ENCODE measurements at regions not wholly inside any gene's neighbourhood (a gene's known extent, or its start where the extent isn't known, plus 50 kb on each side); places are given as distances from the start of the nearest gene placed in this dataset.

DNA sequence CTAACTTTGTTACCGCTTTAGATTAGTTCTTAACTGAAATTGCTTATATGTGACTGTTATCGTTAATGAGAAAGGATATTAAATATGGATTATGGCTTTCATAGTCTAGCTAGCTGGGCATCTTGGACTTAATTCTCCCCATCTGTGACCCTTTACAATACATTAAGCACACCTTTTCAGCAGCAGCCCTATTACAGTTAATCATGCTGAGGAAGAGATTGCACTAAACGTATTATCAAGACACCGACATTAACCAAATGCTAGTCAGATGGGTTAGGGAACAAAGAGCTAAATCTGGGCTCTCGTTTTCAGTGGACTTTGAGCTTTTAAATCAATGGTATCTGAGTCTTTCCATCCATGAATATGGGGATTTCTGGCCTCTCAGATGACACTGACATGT is 447.5 kb upstream of the DCN start:
- Histone ChIP-seq H3K9ac (ENCODE audit: low read length) (no peak overlapping the region), H2AFZ (ENCODE audit: low read depth, low read length) (no peak overlapping the region), H3K79me2 (ENCODE audit: low read length) (no peaks in the 10 kb centered on the region), H4K20me1 (ENCODE audit: insufficient read depth, low read length) (no peaks in the 10 kb centered on the region), H3K36me3 (replicated peaks; ENCODE audit: low read depth, low read length) (no peaks in the 10 kb centered on the region), H3K4me2 (ENCODE audit: low read length) (no peak overlapping the region), H3K4me3 (ENCODE audit: low read length) (no peak overlapping the region), H3K27me3 (ENCODE audit: low read depth, low read length) (no peaks in the 10 kb centered on the region), H3K4me1 (ENCODE audit: low read length) (no peaks in the 10 kb centered on the region), H3K27ac (ENCODE audit: low read length) (no peak overlapping the region), H3K9me3 (ENCODE audit: insufficient read depth, low read length) (no peaks in the 10 kb centered on the region)
- TF ChIP-seq, protein P1, sequence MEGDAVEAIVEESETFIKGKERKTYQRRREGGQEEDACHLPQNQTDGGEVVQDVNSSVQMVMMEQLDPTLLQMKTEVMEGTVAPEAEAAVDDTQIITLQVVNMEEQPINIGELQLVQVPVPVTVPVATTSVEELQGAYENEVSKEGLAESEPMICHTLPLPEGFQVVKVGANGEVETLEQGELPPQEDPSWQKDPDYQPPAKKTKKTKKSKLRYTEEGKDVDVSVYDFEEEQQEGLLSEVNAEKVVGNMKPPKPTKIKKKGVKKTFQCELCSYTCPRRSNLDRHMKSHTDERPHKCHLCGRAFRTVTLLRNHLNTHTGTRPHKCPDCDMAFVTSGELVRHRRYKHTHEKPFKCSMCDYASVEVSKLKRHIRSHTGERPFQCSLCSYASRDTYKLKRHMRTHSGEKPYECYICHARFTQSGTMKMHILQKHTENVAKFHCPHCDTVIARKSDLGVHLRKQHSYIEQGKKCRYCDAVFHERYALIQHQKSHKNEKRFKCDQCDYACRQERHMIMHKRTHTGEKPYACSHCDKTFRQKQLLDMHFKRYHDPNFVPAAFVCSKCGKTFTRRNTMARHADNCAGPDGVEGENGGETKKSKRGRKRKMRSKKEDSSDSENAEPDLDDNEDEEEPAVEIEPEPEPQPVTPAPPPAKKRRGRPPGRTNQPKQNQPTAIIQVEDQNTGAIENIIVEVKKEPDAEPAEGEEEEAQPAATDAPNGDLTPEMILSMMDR (IDR thresholded peaks at IDR 0.05; ENCODE audit: low read depth, low read length) = no peak
- TF ChIP-seq EZH2phosphoT487 (IDR thresholded peaks at IDR 0.05; ENCODE audit: low read depth) = no peak

DNA sequence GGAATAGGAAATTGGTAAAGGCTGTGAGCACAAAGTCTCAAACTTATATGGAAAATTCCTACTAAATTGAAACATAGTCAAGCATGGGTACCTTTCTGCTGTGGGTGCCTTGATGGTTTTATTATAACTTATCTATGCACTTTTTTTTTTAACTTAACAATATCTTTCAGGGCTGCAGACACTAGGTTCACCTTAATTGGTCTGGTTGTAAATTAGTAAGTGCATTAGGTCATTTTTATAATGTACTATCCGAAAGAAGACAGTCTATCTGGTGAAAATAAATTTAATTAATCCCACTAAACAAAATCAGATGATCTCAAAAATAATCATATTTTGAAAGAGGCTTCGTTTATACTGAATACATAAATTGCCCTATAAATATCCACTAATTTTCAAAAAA is 446.8 kb upstream of the DCN start:
- Histone ChIP-seq H3K9ac (ENCODE audit: low read length) (no peak overlapping the region), H3K36me3 (replicated peaks; ENCODE audit: low read depth, low read length) (no peaks in the 10 kb centered on the region), H3K9me3 (ENCODE audit: insufficient read depth, low read length) (no peaks in the 10 kb centered on the region), H2AFZ (ENCODE audit: low read depth, low read length) (no peak overlapping the region), H4K20me1 (ENCODE audit: insufficient read depth, low read length) (no peaks in the 10 kb centered on the region), H3K4me1 (ENCODE audit: low read length) (no peaks in the 10 kb centered on the region), H3K4me3 (ENCODE audit: low read length) (no peak overlapping the region), H3K79me2 (ENCODE audit: low read length) (no peaks in the 10 kb centered on the region), H3K4me2 (ENCODE audit: low read length) (no peak overlapping the region), H3K27me3 (ENCODE audit: low read depth, low read length) (no peaks in the 10 kb centered on the region), H3K27ac (ENCODE audit: low read length) (no peak overlapping the region)
- no peak for TF ChIP-seq EZH2phosphoT487 (IDR thresholded peaks at IDR 0.05; ENCODE audit: low read depth)
- TF ChIP-seq, protein P1 (IDR thresholded peaks at IDR 0.05; ENCODE audit: low read depth, low read length) = no peak

GRCh38 chr12:91628656-91629055 is 446.0 kb upstream of the DCN start:
- Histone ChIP-seq H3K27ac (ENCODE audit: low read length) (no peak overlapping the region), H3K36me3 (replicated peaks; ENCODE audit: low read depth, low read length) (no peaks in the 10 kb centered on the region), H2AFZ (ENCODE audit: low read depth, low read length) (no peak overlapping the region), H4K20me1 (ENCODE audit: insufficient read depth, low read length) (no peaks in the 10 kb centered on the region), H3K27me3 (ENCODE audit: low read depth, low read length) (no peaks in the 10 kb centered on the region), H3K4me2 (ENCODE audit: low read length) (no peak overlapping the region), H3K4me1 (ENCODE audit: low read length) (no peaks in the 10 kb centered on the region), H3K79me2 (ENCODE audit: low read length) (no peaks in the 10 kb centered on the region), H3K4me3 (ENCODE audit: low read length) (no peak overlapping the region), H3K9me3 (ENCODE audit: insufficient read depth, low read length) (no peaks in the 10 kb centered on the region), H3K9ac (ENCODE audit: low read length) (no peak overlapping the region)
- TF ChIP-seq, protein P1 (IDR thresholded peaks at IDR 0.05; ENCODE audit: low read depth, low read length) = no peak
- no peak for TF ChIP-seq EZH2phosphoT487 (IDR thresholded peaks at IDR 0.05; ENCODE audit: low read depth)

DNA sequence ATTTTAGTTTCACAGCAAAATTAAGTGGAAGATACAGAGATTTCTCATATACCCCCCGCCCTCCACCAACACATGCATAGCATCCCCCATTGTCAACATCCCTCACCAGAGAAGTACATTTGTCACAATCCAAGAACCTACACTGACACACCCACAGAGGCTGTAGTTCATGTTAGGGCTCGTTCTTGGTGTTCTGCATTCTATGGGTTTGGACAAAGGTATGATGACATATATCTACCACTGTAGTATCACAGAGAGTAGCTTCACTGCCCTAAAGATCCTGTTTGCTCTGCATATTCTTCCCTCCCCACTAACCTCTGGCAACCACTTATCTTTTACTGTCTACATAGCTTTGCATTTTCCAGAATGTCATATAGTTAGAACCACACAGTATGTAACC is 444.6 kb upstream of the DCN start:
- Histone ChIP-seq H3K9me3 (ENCODE audit: insufficient read depth, low read length) (no peaks in the 10 kb centered on the region), H3K79me2 (ENCODE audit: low read length) (no peaks in the 10 kb centered on the region), H3K9ac (ENCODE audit: low read length) (no peak overlapping the region), H3K27ac (ENCODE audit: low read length) (no peak overlapping the region), H2AFZ (ENCODE audit: low read depth, low read length) (no peak overlapping the region), H3K4me3 (ENCODE audit: low read length) (no peak overlapping the region), H3K36me3 (replicated peaks; ENCODE audit: low read depth, low read length) (no peaks in the 10 kb centered on the region), H3K4me1 (ENCODE audit: low read length) (no peaks in the 10 kb centered on the region), H3K27me3 (ENCODE audit: low read depth, low read length) (no peaks in the 10 kb centered on the region), H4K20me1 (ENCODE audit: insufficient read depth, low read length) (no peaks in the 10 kb centered on the region), H3K4me2 (ENCODE audit: low read length) (no peak overlapping the region)
- no peak for TF ChIP-seq EZH2phosphoT487 (IDR thresholded peaks at IDR 0.05; ENCODE audit: low read depth)
- TF ChIP-seq, protein P1 (IDR thresholded peaks at IDR 0.05; ENCODE audit: low read depth, low read length) = no peak

Measured in OCI-LY3 (cell line).